ENCODE measurements at regions not wholly inside any gene's neighbourhood (a gene's known extent, or its start where the extent isn't known, plus 50 kb on each side); places are given as distances from the start of the nearest gene placed in this dataset.
"Not testable (repeated sequence)": the region's sequence is repeated elsewhere in the genome, so short reads cannot be mapped to it uniquely, and the experiment has no call there.

DNA sequence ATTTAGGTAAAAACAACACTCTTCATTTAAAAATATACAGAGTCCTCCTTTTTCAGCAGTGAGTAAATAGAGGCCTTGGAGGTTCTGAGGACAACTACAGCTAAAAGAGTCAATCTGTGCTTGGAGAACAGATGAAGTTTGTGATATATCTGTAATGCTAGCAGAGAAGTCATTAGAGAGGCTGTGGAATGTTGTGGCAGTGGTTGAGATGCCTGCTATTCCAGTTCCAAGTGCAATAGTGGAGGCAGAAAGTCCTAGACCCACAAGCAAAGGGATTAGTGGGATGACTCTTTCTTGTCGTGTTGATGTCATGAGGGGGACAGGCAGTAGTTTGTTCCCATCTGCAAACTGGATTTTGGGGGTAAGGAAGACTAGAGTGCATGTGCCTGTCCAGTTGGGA is 62.1 kb upstream of the EZR start:
- not testable (repeated sequence) for DNase-seq

DNA sequence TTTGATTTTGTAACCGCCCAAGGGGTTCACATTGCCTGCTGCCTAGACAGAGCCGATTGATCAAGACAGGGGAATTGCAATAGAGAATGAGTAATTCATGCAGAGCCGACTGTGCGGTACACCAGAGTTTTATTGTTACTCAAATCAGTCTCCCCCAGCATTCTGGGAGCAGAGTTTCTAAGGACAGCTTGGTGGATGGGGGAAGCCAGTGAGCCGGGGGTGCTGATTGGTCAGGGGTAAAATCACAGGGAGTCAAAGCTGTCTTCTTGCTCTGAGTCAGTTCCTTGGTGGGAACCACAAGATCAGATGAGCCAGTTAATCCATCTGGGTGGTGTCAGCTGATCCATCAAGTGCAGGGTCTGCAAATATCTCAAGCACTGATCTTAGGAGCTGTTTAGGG is 60.0 kb upstream of the EZR start:
- DNase-seq, result no peak

DNA sequence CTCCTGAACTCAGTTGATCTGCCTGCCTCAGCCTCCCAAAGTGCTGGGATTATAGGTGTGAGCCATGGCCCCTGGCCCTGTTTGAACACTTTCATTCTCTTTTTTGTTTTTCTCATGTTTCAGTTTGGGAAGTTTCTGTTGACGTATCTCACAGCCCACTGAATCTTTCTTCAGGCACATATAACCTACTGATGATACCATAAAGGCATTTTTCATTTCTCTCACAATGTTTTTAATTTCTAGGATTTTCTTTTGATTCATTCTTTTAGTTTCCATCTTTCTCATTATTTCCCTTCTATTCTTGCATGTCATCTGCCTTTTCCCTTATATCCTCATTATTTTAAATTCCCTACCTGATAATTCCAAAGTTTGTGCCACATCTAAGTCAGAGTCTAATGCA is 58.5 kb upstream of the EZR start:
- DNase-seq, result no peak

DNA sequence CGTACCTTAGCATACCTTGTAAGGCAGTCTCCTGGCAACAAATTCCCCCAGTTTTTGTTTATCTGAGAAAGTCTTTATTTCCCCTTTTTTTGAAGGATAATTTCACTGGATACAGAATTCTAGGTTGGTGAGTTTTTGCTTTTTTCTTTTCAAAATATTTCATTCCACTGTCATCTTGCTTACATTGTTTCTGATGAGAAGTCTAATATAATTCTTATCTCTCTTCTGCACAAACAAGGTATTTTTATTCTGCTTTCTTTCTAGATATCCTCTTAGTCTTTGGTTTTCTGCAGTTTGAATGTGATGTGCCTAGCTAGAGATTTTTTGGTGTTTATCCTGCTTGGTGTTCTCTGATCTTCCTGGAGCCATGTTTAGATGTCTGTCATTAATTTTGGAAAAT is 57.7 kb upstream of the EZR start:
- no peak for DNase-seq

DNA sequence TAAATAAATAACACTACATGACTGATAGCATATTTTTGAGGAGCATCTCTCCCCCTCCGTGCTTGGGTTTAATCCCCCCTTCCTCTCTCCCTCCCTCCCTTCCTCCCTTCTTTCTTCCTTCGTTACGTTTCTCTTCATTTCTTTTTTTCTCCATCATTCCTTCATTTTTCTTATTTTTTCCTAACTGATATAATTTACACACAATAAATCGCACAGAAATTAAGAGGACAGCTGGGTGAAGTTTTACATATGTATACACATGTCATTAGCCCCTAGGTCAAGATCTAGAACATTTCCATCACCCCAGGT is 51.4 kb upstream of the EZR start:
- DNase-seq, result no peak

DNA sequence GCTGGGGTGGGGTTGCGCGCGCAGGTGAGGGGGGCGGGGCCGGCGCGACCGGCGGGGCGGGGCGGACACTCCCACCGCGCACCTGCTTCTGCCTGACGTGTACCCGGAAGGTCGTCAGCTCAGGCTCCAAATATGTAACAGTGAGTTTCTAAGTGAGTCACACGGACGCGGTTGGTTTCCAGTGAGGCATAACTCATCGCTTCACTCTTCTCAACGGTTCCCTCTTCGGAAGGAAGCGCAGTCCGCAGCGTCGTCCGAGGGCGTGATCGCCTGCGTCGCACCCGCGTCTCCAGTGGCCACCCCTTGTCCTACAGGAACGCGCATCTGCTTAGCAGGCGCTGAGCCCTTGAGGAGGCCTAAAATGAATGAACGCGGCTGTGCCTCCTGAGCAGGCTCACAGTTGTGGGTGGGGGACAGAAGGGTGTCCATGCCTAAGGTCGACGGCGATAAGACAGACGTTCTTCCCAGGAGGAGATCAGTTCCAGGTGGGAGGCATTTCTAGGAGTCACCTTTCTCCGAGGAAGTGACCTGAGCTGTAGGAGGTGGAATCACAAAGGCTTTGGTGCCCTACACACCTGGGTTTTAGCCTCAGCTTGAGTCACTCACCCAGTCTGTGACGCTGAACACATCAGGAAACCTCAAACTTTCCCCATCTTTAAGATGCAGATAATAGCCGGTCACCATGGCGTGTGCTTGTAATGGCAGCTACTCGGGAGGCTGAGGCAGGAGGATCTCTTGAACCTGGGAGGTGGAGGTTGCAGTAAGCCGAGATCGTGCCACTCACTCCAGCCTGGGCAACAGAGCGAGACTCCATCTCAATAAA is 50.9 kb upstream of the EZR start:
- peak; percentile 97 to 100 (median 97) for DNase-seq

DNA sequence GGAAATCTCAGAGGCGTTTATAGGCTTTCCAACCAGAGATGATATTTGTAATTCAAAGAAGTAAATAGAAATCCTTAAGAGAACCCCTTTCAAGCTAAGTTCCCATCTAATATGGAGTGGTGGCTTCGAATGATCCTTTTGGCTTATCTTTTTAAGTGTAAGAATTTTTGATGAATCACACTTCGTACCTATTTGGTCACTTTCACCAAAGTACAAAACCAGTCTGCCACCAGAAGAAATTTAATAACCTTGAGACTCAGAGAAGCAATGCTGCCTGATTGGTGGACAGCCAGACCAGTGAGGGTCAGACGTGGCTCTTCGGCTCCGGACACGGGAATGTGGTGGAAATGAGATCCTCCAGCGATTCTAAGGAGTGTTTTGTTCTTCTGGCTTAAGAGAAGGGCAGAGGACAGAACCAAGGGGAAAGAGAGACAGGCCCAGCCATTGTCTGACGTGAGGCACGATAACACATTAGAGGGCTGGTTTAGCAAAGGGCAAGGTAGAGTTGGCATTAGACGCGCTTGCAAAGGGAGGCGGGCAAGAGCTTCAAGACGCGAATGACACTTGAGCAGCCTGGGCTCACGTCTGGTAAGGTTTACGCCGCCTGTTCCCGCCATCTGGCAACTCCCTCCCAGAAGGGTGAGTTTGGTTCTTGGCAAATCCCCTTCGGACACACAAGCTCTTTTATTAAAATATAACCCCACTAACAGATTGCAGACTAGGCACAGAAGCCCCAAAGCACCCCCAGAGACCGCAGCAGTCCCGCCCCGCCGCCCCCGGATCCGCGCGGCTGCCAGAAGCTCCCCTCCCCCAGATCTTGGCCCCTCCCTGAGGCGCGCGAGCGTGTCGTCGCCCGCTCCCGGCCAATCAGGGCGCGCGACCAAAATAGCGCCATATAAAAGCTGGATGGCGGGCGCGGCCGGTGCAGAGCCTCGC is 50.0 kb upstream of the EZR start:
- peak; percentile 88 to 100 (median 95) for DNase-seq
